22Rv1 (cell line): ENCODE measurements at regions not wholly inside any gene's neighbourhood (a gene's known extent, or its start where the extent isn't known, plus 50 kb on each side); places are given as distances from the start of the nearest gene placed in this dataset.

Source experiments
- ZFX ChIP-seq: fragments of 450-650 bp; IDR thresholded peaks from 2 replicates; pipeline ENCODE4 v1.6.1; 2017; ENCODE audit warnings: antibody characterized with exemption, borderline replicate concordance
- TF ChIP-seq, protein P1 (sequence below): fragments of 450-650 bp; IDR thresholded peaks from 2 replicates; pipeline ENCODE4 v1.5.1; 2017; ENCODE audit warnings: mild to moderate bottlenecking

DNA sequence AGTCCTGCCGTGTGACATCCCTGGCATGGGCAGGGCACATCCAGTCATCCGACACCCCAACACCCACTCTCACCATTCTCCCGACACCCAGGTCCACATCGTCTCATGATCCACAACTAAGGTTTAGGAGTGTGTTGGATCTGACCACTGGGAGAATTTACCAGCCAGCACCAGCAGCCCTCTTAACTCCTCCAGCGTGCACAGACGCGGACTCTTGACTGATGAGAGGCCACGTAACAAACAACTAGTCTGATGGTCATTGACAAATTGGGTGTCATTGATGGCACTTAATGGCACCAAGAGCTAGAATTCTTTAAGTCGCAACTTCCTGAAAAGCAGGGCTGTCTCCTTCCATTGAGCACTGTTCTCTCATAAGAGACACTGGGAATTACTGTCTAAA lies 203.0 kb upstream of the SFSWAP start:
- TF ChIP-seq, protein P1, sequence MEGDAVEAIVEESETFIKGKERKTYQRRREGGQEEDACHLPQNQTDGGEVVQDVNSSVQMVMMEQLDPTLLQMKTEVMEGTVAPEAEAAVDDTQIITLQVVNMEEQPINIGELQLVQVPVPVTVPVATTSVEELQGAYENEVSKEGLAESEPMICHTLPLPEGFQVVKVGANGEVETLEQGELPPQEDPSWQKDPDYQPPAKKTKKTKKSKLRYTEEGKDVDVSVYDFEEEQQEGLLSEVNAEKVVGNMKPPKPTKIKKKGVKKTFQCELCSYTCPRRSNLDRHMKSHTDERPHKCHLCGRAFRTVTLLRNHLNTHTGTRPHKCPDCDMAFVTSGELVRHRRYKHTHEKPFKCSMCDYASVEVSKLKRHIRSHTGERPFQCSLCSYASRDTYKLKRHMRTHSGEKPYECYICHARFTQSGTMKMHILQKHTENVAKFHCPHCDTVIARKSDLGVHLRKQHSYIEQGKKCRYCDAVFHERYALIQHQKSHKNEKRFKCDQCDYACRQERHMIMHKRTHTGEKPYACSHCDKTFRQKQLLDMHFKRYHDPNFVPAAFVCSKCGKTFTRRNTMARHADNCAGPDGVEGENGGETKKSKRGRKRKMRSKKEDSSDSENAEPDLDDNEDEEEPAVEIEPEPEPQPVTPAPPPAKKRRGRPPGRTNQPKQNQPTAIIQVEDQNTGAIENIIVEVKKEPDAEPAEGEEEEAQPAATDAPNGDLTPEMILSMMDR, result no peak
- no peak for TF ChIP-seq ZFX
